OCI-LY7 (cell line): ENCODE measurements at regions not wholly inside any gene's neighbourhood (a gene's known extent, or its start where the extent isn't known, plus 50 kb on each side); places are given as distances from the start of the nearest gene placed in this dataset.

ENCODE experiments used
- BruUV-seq: library from RNA; stranded (reverse); fragments of 400-500 nt; replicated peaks from 2 replicates; lab custom pipeline; 2021; lab: Mats Ljungman, UMichigan
- CTCF ChIA-PET: fragments of 300-600 bp; sonication (Branson Sonifier 250); formaldehyde crosslinking; loops from one replicate; lab custom pipeline; 2022; ENCODE audit warnings: antibody characterized with exemption; ENCODE audit not compliant: unreplicated experiment; lab: Charles Lee
- POLR2A ChIA-PET: fragments of 300-600 bp; sonication (Branson Sonifier 250); formaldehyde crosslinking; loops from one replicate; lab custom pipeline; 2022; ENCODE audit warnings: antibody characterized with exemption; lab: Charles Lee
- DNase-seq: peaks from one replicate; pipeline ENCODE4 v3.0.0-alpha.2; 2015; ENCODE audit warnings: low spot score
- H2AFZ ChIP-seq: fragments of 200-600 bp; sonication (generic), shearing (Covaris generic); 2 replicates; pipeline ENCODE4 v1.6.1; 2014; ENCODE audit warnings: mild to moderate bottlenecking, antibody characterized with exemption, low read length, moderate library complexity
- H3K27ac ChIP-seq: fragments of 200-600 bp; sonication (generic); 2 replicates; pipeline ENCODE4 v1.5.1; 2014; ENCODE audit warnings: mixed run types, low read depth, mild to moderate bottlenecking, moderate library complexity, low read length, inconsistent platforms; ENCODE audit not compliant: poor library complexity, severe bottlenecking
- H3K36me3 ChIP-seq: fragments of 200-600 bp; sonication (generic); 2 replicates; pipeline ENCODE4 v1.6.1; 2014; ENCODE audit warnings: mild to moderate bottlenecking, antibody characterized with exemption, low read length, moderate library complexity, mixed read lengths; ENCODE audit not compliant: insufficient read depth
- H3K4me1 ChIP-seq: fragments of 200-600 bp; sonication (generic); 2 replicates; pipeline ENCODE4 v1.5.1; 2014; ENCODE audit warnings: mild to moderate bottlenecking, low read length; ENCODE audit not compliant: insufficient read depth, poor library complexity, severe bottlenecking
- H3K4me2 ChIP-seq: fragments of 200-600 bp; sonication (generic); 2 replicates; pipeline ENCODE4 v1.6.1; 2014; ENCODE audit warnings: mild to moderate bottlenecking, low read length
- H3K4me3 ChIP-seq: fragments of 200-600 bp; sonication (generic); 2 replicates; pipeline ENCODE4 v1.5.1; 2014; ENCODE audit warnings: mild to moderate bottlenecking, low read depth, low read length; ENCODE audit not compliant: poor library complexity, severe bottlenecking
- H3K79me2 ChIP-seq: fragments of 200-600 bp; sonication (generic); 2 replicates; pipeline ENCODE4 v1.6.1; 2016; ENCODE audit warnings: low read depth, mild to moderate bottlenecking, low read length, moderate library complexity, mixed read lengths; ENCODE audit not compliant: insufficient read depth
- H3K9me2 ChIP-seq: fragments of 200-600 bp; sonication (generic); 2 replicates; pipeline ENCODE4 v1.6.1; 2016; ENCODE audit warnings: mild to moderate bottlenecking, low read length, mixed read lengths; ENCODE audit not compliant: insufficient read depth
- H3K9me3 ChIP-seq: fragments of 200-600 bp; sonication (generic); 2 replicates; pipeline ENCODE4 v1.6.1; 2014; ENCODE audit warnings: mild to moderate bottlenecking, mixed run types, low read length, mixed read lengths
- H4K20me1 ChIP-seq: fragments of 200-600 bp; sonication (generic); 2 replicates; pipeline ENCODE4 v1.6.1; 2014; ENCODE audit warnings: mild to moderate bottlenecking, antibody characterized with exemption, low read length, moderate library complexity, mixed read lengths; ENCODE audit not compliant: insufficient read depth
- CTCF ChIP-seq: fragments of 200-600 bp; sonication (generic); conservative IDR thresholded peaks from 2 replicates; pipeline ENCODE4 v1.5.1; 2014; ENCODE audit warnings: mild to moderate bottlenecking, antibody characterized with exemption, low read length, moderate library complexity, mixed read lengths
- EZH2phosphoT487 ChIP-seq: fragments of 200-600 bp; sonication (generic); IDR thresholded peaks from 2 replicates; pipeline ENCODE4 v1.6.1; 2018; ENCODE audit warnings: low read depth, borderline replicate concordance, mild to moderate bottlenecking, mixed run types, antibody characterized with exemption, low read length, moderate library complexity, mixed read lengths
- intact Hi-C: fragments of 100-400 bp; cut with micrococcal nuclease; formaldehyde crosslinking; loops from one replicate; pipeline ENCODE4 v1.10.0; 2022; ENCODE audit not compliant: unreplicated experiment

DNA sequence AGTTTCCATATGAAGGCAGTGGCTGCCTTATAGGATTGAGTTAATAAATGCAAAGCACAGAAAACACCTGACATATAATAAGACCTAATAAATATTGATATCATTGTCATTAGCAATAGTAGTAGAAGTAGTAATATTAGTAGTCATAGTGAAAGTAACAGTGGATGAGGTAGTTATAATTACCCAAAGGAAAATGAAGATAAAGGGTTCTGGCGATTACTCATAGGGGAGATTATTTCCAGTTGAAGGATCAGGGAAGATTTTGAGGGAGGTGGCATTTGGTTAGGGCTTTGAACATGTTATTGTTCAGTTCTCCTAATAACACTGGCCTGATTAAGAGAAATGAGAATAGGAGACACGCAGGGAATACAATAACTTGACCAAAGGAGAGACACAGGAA lies 131.9 kb upstream of the GPRIN3 start:
- TF ChIP-seq EZH2phosphoT487, result no peak
- no peak for TF ChIP-seq CTCF
- CTCF ChIA-PET, result interaction anchor here (1.2 kb wide), 1 partner anchor 213 kb away, joined by 3 read pairs; no protein-coding TSS in a partner anchor
- no TSS peak for BruUV-seq
- intact Hi-C loops, result loop anchor here (2.0 kb wide), 1 partner anchor 461 kb away; no protein-coding TSS in a partner anchor
- Histone ChIP-seq H3K4me3 (no peak overlapping the region), H3K79me2 (no peaks in the 10 kb centered on the region), H4K20me1 (no peaks in the 10 kb centered on the region), H3K9me2 (no peaks in the 10 kb centered on the region), H3K4me1 (no peaks in the 10 kb centered on the region), H3K36me3 (no peaks in the 10 kb centered on the region), H3K9me3 (no peaks in the 10 kb centered on the region), H2AFZ (no peak overlapping the region), H3K27ac (no peak overlapping the region), H3K4me2 (no peak overlapping the region)
- no peak for DNase-seq
- POLR2A ChIA-PET, result interaction anchor here (0.6 to 1.4 kb wide), 2 partner anchors 17 to 27 kb away, joined by 3 to 4 read pairs; no protein-coding TSS in a partner anchor

GRCh38 chr4:89438102-89438831 lies 130.7 kb upstream of the GPRIN3 start:
- H3K4me2 ChIP-seq, result no peak overlapping the region; the same call in 1 of the 2 replicates
- no peak overlapping the region for H3K27ac ChIP-seq
- H3K36me3 ChIP-seq, result no peaks in the 10 kb centered on the region
- intact Hi-C loops, result loop anchor here (2.0 kb wide), 1 partner anchor 463 kb away; no protein-coding TSS in a partner anchor
- ChIA-PET CTCF (interaction anchor here (0.8 to 1.2 kb wide), 2 partner anchors 26 to 212 kb away, joined by 3 read pairs; no protein-coding TSS in a partner anchor), POLR2A (no interaction called here)
- BruUV-seq, result no TSS peak
- H3K4me1 ChIP-seq, result no peaks in the 10 kb centered on the region
- no peak overlapping the region for H3K4me3 ChIP-seq
- peak overlapping the region; percentile 79 for H2AFZ ChIP-seq
- H3K9me3 ChIP-seq, result no peaks in the 10 kb centered on the region
- no peaks in the 10 kb centered on the region for H3K79me2 ChIP-seq
- TF ChIP-seq CTCF, result peak; percentile 77
- no peak for TF ChIP-seq EZH2phosphoT487
- DNase-seq, result peak; percentile 66
- no peaks in the 10 kb centered on the region for H3K9me2 ChIP-seq
- no peaks in the 10 kb centered on the region for H4K20me1 ChIP-seq
